SK-N-SH (cell line): ENCODE measurements at regions not wholly inside any gene's neighbourhood (a gene's known extent, or its start where the extent isn't known, plus 50 kb on each side); places are given as distances from the start of the nearest gene placed in this dataset.

ENCODE experiments used
- CTCF ChIA-PET: fragments of 300-600, 350-600 bp; formaldehyde crosslinking; extraction: SDS; loops from one replicate; lab custom pipeline; 2021; lab: Yijun Ruan, JAX
- POLR2A ChIA-PET: fragments of 350-600 bp; sonication (Branson Sonifier 250); formaldehyde crosslinking; extraction: SDS; loops from one replicate; lab custom pipeline; 2020; ENCODE audit warnings: antibody characterized with exemption, inconsistent platforms; lab: Yijun Ruan, JAX
- DNase-seq: peaks from one replicate; pipeline ENCODE4 v3.0.0; 2012
- H2AFZ ChIP-seq: fragments of 200-600 bp; sonication (generic); 2 replicates; pipeline ENCODE4 v1.8.1; 2016; ENCODE audit warnings: antibody characterized with exemption, mild to moderate bottlenecking, low read depth
- H3F3A ChIP-seq: fragments of 200-600 bp; sonication (generic); replicated peaks from 2 replicates; pipeline ENCODE3; 2016; ENCODE audit warnings: antibody characterized with exemption, mild to moderate bottlenecking; ENCODE audit not compliant: insufficient read depth
- H3K27ac ChIP-seq, 2 experiments: fragments of 200-500 bp in 1 of 2; fragments of 200-600 bp in 1 of 2; sonication (Bioruptor generic) in 1 of 2; sonication (generic), shearing (Covaris generic) in 1 of 2; 2 replicates each; pipeline versions ENCODE4 v1.5.1 to v1.6.1; 2014 to 2016; ENCODE audit warnings: low read depth in 2 of 2, inconsistent platforms in 1 of 2, low read length in 1 of 2, mild to moderate bottlenecking in 1 of 2, mixed read lengths in 1 of 2
- H3K27me3 ChIP-seq: fragments of 200-600 bp; sonication (generic), shearing (Covaris generic); 2 replicates; pipeline ENCODE4 v1.6.1; 2016; ENCODE audit warnings: mixed run types; ENCODE audit not compliant: insufficient read depth
- H3K36me3 ChIP-seq, 2 experiments: fragments of 200-500 bp in 1 of 2; fragments of 200-600 bp in 1 of 2; sonication (Bioruptor generic) in 1 of 2; sonication (generic) in 1 of 2; replicated peaks in 1 of 2; 2 replicates each; pipeline versions ENCODE3 to v1.5.1; 2014 to 2016; ENCODE audit warnings: low read length in 1 of 2, mild to moderate bottlenecking in 1 of 2; ENCODE audit not compliant: insufficient read depth in 2 of 2, control insufficient read depth in 1 of 2
- H3K4me1 ChIP-seq, 2 experiments: fragments of 200-500 bp in 1 of 2; fragments of 200-600 bp in 1 of 2; sonication (Bioruptor generic) in 1 of 2; sonication (generic), shearing (Covaris generic) in 1 of 2; 2 replicates each; pipeline versions ENCODE4 v1.5.1 to v1.6.1; 2014 to 2016; ENCODE audit warnings: low read depth in 1 of 2, low read length in 1 of 2, mixed run types in 1 of 2; ENCODE audit not compliant: insufficient read depth in 2 of 2, control insufficient read depth in 1 of 2
- H3K4me2 ChIP-seq: fragments of 200-600 bp; sonication (generic), shearing (Covaris generic); 2 replicates; pipeline ENCODE4 v1.6.1; 2017; ENCODE audit warnings: mixed run types
- H3K4me3 ChIP-seq, 2 experiments: fragments of 200-500 bp in 1 of 2; fragments of 200-600 bp in 1 of 2; sonication (Bioruptor generic) in 1 of 2; sonication (generic), shearing (Covaris generic) in 1 of 2; 2 replicates each; pipeline versions ENCODE4 v1.5.1 to v1.8.1; 2014 to 2016; ENCODE audit warnings: low read depth in 2 of 2, inconsistent platforms in 1 of 2, low read length in 1 of 2, mild to moderate bottlenecking in 1 of 2, mixed read lengths in 1 of 2, moderate library complexity in 1 of 2
- H3K79me2 ChIP-seq: fragments of 200-600 bp; sonication (generic); 2 replicates; pipeline ENCODE4 v1.8.1; 2017; ENCODE audit warnings: mild to moderate bottlenecking; ENCODE audit not compliant: insufficient read depth
- H3K9ac ChIP-seq: fragments of 200-600 bp; sonication (generic); 2 replicates; pipeline ENCODE4 v1.6.1; 2017; ENCODE audit warnings: mixed run types
- H3K9me2 ChIP-seq: fragments of 200-600 bp; sonication (generic); 2 replicates; pipeline ENCODE4 v1.6.1; 2017; ENCODE audit warnings: mixed run types
- H3K9me3 ChIP-seq: fragments of 200-600 bp; sonication (generic); 2 replicates; pipeline ENCODE4 v1.6.1; 2017; ENCODE audit warnings: mixed run types, mild to moderate bottlenecking, moderate library complexity
- H4K20me1 ChIP-seq: fragments of 200-600 bp; sonication (generic); 2 replicates; pipeline ENCODE4 v1.6.1; 2017; ENCODE audit warnings: mild to moderate bottlenecking, mixed run types; ENCODE audit not compliant: insufficient read depth
- CTCF ChIP-seq: fragments of 200-600 bp; sonication (generic); IDR thresholded peaks from 2 replicates; pipeline ENCODE4 v1.6.1; 2017; ENCODE audit warnings: antibody characterized with exemption, mild to moderate bottlenecking, moderate library complexity
- EZH2phosphoT487 ChIP-seq: fragments of 200-600 bp; sonication (generic); IDR thresholded peaks from 2 replicates; pipeline ENCODE4 v1.6.1; 2017; ENCODE audit warnings: low read depth, mixed run types, mild to moderate bottlenecking, antibody characterized with exemption, moderate library complexity, borderline replicate concordance
- FOSL2 ChIP-seq: IDR thresholded peaks from 2 replicates; pipeline ENCODE4 v1.4.0; 2012; ENCODE audit warnings: low read depth, mild to moderate bottlenecking, moderate library complexity, borderline replicate concordance
- IRF3 ChIP-seq: fragments of 150-350 bp; IDR thresholded peaks from 2 replicates; pipeline ENCODE4 v1.6.1; 2016; ENCODE audit warnings: mild to moderate bottlenecking, low read depth, low read length
- JUND ChIP-seq: IDR thresholded peaks from 2 replicates; pipeline ENCODE4 v1.4.0; 2012
- MEF2A ChIP-seq: IDR thresholded peaks from 2 replicates; pipeline ENCODE4 v1.4.0; 2012; ENCODE audit warnings: low read depth, borderline replicate concordance
- NFIC ChIP-seq: IDR thresholded peaks from 2 replicates; pipeline ENCODE4 v1.4.0; 2012; ENCODE audit warnings: borderline replicate concordance
- NRF1 ChIP-seq: IDR thresholded peaks from 2 replicates; pipeline ENCODE4 v1.6.1; 2012; ENCODE audit warnings: low read depth, mild to moderate bottlenecking, low read length
- RAD21 ChIP-seq: IDR thresholded peaks from 2 replicates; pipeline ENCODE4 v1.6.1; 2012; ENCODE audit warnings: mild to moderate bottlenecking, low read length
- RCOR1 ChIP-seq: fragments of 150-350 bp; IDR thresholded peaks from 2 replicates; pipeline ENCODE4 v1.6.1; 2017; ENCODE audit warnings: antibody characterized with exemption, low read length
- SMC3 ChIP-seq: IDR thresholded peaks from 2 replicates; pipeline ENCODE4 v1.6.1; 2012; ENCODE audit warnings: low read depth, low read length, improper control_type of control experiment
- TCF12 ChIP-seq: IDR thresholded peaks from 2 replicates; pipeline ENCODE4 v1.4.0; 2012
- WGBS: methylation state at CpG from one replicate; pipeline ENCODE4 v1.1.6; 2017; ENCODE audit warnings: low lambda C conversion rate; 5-methylcytosine and 5-hydroxymethylcytosine counted together
- TF ChIP-seq, protein P1 (sequence below): IDR thresholded peaks from 2 replicates; pipeline ENCODE4; 2012
- TF ChIP-seq, protein P2 (sequence below): IDR thresholded peaks from 2 replicates; pipeline ENCODE4 v1.6.1; 2012; ENCODE audit warnings: mild to moderate bottlenecking, low read depth, low read length, moderate library complexity

DNA sequence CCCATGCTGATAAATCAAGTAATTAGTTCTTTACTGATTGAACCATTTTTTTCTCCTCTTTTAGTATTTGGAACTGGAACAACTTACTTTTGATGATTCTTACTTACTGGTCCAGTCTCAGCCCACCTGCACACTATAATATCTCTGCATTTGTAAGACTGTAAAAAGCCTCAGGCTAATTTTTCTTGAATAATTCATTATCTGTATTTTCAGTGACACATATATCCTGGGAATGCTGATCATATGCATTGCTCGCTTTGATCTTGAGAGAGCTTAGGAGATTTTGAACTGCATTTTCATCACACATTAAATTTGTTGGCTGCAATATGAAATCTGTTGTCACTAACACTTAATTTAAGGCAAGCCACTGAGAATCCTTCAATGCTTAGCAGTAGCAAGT lies 760.6 kb downstream of the EDEM1 start:
- Histone ChIP-seq H3K9me3 (no peaks in the 10 kb centered on the region), H3K4me1 (no peaks in the 10 kb centered on the region), H3K9me2 (no peaks in the 10 kb centered on the region), H3K4me2 (no peak overlapping the region), H3K79me2 (no peaks in the 10 kb centered on the region), H3K27ac (no peak overlapping the region), H3K36me3 (no peaks in the 10 kb centered on the region), H3K27me3 (no peaks in the 10 kb centered on the region), H3K4me3 (no peak overlapping the region), H4K20me1 (no peaks in the 10 kb centered on the region), H3K9ac (no peak overlapping the region), H2AFZ (no peak overlapping the region), H3F3A (no peaks in the 10 kb centered on the region)
- no peak for DNase-seq
- POLR2A ChIA-PET: no interaction called here
- CTCF ChIA-PET: no interaction called here
- TF ChIP-seq IRF3 (no peak), NRF1 (no peak), CTCF (no peak), TCF12 (no peak), JUND (no peak), EZH2phosphoT487 (no peak), NFIC (no peak), MEF2A (no peak), RCOR1 (no peak), SMC3 (no peak), RAD21 (no peak), FOSL2 (no peak)
- TF ChIP-seq, protein P1, sequence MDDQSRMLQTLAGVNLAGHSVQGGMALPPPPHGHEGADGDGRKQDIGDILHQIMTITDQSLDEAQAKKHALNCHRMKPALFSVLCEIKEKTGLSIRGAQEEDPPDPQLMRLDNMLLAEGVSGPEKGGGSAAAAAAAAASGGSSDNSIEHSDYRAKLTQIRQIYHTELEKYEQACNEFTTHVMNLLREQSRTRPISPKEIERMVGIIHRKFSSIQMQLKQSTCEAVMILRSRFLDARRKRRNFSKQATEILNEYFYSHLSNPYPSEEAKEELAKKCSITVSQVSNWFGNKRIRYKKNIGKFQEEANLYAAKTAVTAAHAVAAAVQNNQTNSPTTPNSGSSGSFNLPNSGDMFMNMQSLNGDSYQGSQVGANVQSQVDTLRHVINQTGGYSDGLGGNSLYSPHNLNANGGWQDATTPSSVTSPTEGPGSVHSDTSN: no peak
- TF ChIP-seq, protein P2, sequence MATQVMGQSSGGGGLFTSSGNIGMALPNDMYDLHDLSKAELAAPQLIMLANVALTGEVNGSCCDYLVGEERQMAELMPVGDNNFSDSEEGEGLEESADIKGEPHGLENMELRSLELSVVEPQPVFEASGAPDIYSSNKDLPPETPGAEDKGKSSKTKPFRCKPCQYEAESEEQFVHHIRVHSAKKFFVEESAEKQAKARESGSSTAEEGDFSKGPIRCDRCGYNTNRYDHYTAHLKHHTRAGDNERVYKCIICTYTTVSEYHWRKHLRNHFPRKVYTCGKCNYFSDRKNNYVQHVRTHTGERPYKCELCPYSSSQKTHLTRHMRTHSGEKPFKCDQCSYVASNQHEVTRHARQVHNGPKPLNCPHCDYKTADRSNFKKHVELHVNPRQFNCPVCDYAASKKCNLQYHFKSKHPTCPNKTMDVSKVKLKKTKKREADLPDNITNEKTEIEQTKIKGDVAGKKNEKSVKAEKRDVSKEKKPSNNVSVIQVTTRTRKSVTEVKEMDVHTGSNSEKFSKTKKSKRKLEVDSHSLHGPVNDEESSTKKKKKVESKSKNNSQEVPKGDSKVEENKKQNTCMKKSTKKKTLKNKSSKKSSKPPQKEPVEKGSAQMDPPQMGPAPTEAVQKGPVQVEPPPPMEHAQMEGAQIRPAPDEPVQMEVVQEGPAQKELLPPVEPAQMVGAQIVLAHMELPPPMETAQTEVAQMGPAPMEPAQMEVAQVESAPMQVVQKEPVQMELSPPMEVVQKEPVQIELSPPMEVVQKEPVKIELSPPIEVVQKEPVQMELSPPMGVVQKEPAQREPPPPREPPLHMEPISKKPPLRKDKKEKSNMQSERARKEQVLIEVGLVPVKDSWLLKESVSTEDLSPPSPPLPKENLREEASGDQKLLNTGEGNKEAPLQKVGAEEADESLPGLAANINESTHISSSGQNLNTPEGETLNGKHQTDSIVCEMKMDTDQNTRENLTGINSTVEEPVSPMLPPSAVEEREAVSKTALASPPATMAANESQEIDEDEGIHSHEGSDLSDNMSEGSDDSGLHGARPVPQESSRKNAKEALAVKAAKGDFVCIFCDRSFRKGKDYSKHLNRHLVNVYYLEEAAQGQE: no peak
- 0% methylated on average over 1 of the region's 1 CpG for WGBS
